Ascending aorta (tissue), 2 donors: ENCODE measurements at regions not wholly inside any gene's neighbourhood (a gene's known extent, or its start where the extent isn't known, plus 50 kb on each side); places are given as distances from the start of the nearest gene placed in this dataset.
"Not testable (repeated sequence)": the region's sequence is repeated elsewhere in the genome, so short reads cannot be mapped to it uniquely, and the experiment has no call there.

Source experiments
- DNase-seq, 2 donors: peaks; one replicate each; pipeline ENCODE4 v3.0.0-alpha.2; 2019; ENCODE audit warnings: low spot score in 2 of 2
- H3K27ac ChIP-seq, 2 donors: fragments of 200-600 bp; sonication (generic); one replicate each; pipeline ENCODE4 v1.5.1; 2016 to 2017; ENCODE audit warnings: mild to moderate bottlenecking in 1 of 2
- H3K27me3 ChIP-seq: fragments of 200-600 bp; sonication (generic); one replicate; pipeline ENCODE4 v1.5.1; 2017
- H3K36me3 ChIP-seq, 2 donors: fragments of 200-600 bp; sonication (generic); one replicate each; pipeline ENCODE4 v1.5.1; 2016
- H3K4me1 ChIP-seq, 2 donors: fragments of 200-600 bp; sonication (generic); one replicate each; pipeline ENCODE4 v1.5.1; 2016 to 2017; ENCODE audit warnings: mild to moderate bottlenecking in 1 of 2
- H3K4me3 ChIP-seq, 2 donors: fragments of 200-600 bp; sonication (generic); one replicate each; pipeline ENCODE4 v1.5.1; 2016 to 2017; ENCODE audit warnings: mild to moderate bottlenecking in 1 of 2
- H3K9me3 ChIP-seq, 2 donors: fragments of 200-600 bp; sonication (generic); one replicate each; pipeline ENCODE4 v1.5.1; 2016
- CTCF ChIP-seq, 3 experiments: fragments of 200-600 bp in 2 of 3; fragments of 450-650 bp in 1 of 3; sonication (generic) in 2 of 3; IDR thresholded peaks; one replicate each; pipeline ENCODE4 v1.5.1; 2016 to 2019; ENCODE audit warnings: antibody characterized with exemption in 3 of 3, mild to moderate bottlenecking in 1 of 3, moderate library complexity in 1 of 3
- intact Hi-C: fragments of 100-400 bp; cut with DNase I; formaldehyde crosslinking; loops from one replicate; pipeline ENCODE4 v1.15.1; 2023

- Histone ChIP-seq H3K27me3 (no peaks in the 10 kb centered on the region), H3K4me3 (no peak overlapping the region), H3K36me3 (no peaks in the 10 kb centered on the region), H3K9me3 (no peaks in the 10 kb centered on the region), H3K27ac (no peak overlapping the region), H3K4me1 (no peaks in the 10 kb centered on the region)
- intact Hi-C loops, result no loop called here
- no peak for TF ChIP-seq CTCF (IDR thresholded peaks at IDR 0.05)
- DNase-seq, result no peak
These were observed 1014.3 kb upstream of the NOVA1 start for GRCh38 chr14:27612121-27612520.

GRCh38 chr14:27613102-27613501 lies 1015.3 kb upstream of the NOVA1 start:
- Histone ChIP-seq H3K27ac (no peak overlapping the region), H3K4me3 (no peak overlapping the region), H3K4me1 (no peaks in the 10 kb centered on the region), H3K9me3 (no peaks in the 10 kb centered on the region), H3K36me3 (no peaks in the 10 kb centered on the region), H3K27me3 (no peaks in the 10 kb centered on the region)
- DNase-seq, result no peak
- TF ChIP-seq CTCF (IDR thresholded peaks at IDR 0.05), result no peak
- intact Hi-C loops, result no loop called here

DNA sequence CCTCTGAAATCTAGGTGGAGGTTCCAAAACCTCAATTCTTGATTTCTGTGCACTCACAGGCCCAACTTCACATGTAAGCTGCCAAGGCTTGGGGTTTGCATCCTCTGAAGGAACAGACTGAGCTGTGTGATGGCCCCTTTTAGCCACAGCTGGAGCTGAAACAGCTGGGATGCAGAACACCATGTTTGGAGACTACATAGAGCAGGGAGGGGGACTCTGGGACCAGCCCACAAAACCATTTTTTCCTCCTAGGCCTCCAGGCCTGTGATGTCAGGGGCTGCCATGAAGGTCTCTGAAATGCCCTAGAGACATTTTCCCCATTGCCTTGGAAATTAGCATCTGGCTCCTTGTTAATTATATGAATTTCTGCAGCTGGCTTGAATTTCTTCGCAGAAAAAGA lies 1025.9 kb upstream of the NOVA1 start:
- Histone ChIP-seq H3K9me3 (no peaks in the 10 kb centered on the region), H3K36me3 (no peaks in the 10 kb centered on the region), H3K4me1 (no peaks in the 10 kb centered on the region), H3K4me3 (no peak overlapping the region), H3K27me3 (no peaks in the 10 kb centered on the region), H3K27ac (no peak overlapping the region)
- TF ChIP-seq CTCF (IDR thresholded peaks at IDR 0.05), result no peak
- no peak for DNase-seq
- intact Hi-C loops, result no loop called here

GRCh38 chr14:27634056-27634970 lies 1036.5 kb upstream of the NOVA1 start:
- H3K9me3 ChIP-seq, result no peaks in the 10 kb centered on the region
- no peaks in the 10 kb centered on the region for H3K36me3 ChIP-seq
- no peak for TF ChIP-seq CTCF (IDR thresholded peaks at IDR 0.05)
- H3K4me3 ChIP-seq, result no peak overlapping the region
- no peak overlapping the region for H3K27ac ChIP-seq
- no peaks in the 10 kb centered on the region for H3K27me3 ChIP-seq
- DNase-seq, result no peak
- no peaks in the 10 kb centered on the region for H3K4me1 ChIP-seq
- intact Hi-C loops, result no loop called here

- H3K36me3 ChIP-seq, intact Hi-C loops: not testable (repeated sequence)
These were observed 1042.9 kb upstream of the NOVA1 start for GRCh38 chr14:27640688-27641087.

GRCh38 chr14:27642251-27642866 lies 1044.5 kb upstream of the NOVA1 start:
- intact Hi-C loops, result no loop called here
- Histone ChIP-seq H3K36me3 (no peaks in the 10 kb centered on the region), H3K27me3 (no peaks in the 10 kb centered on the region), H3K4me1 (no peaks in the 10 kb centered on the region), H3K27ac (no peak overlapping the region), H3K4me3 (no peak overlapping the region), H3K9me3 (peaks cover 0 to 10% of the 10 kb centered on the region in 2 donors)
- TF ChIP-seq CTCF (IDR thresholded peaks at IDR 0.05), result no peak
- no peak for DNase-seq

More at GRCh38 chr14:27640688-27641087, 1042.9 kb upstream of the NOVA1 start:
- not testable (repeated sequence) for H3K27ac ChIP-seq, H3K4me3 ChIP-seq, H3K4me1 ChIP-seq, DNase-seq, H3K27me3 ChIP-seq
- peaks cover 0 to 10% of the 10 kb centered on the region in 2 donors for H3K9me3 ChIP-seq
